NOMO-1 treated with DMSO at 0.1 percent for 48 hours (cell line): ENCODE measurements at regions not wholly inside any gene's neighbourhood (a gene's known extent, or its start where the extent isn't known, plus 50 kb on each side); places are given as distances from the start of the nearest gene placed in this dataset.

Experiments
- DNase-seq: peaks from one replicate; lab custom pipeline; 2025; ENCODE audit not compliant: unreplicated experiment; lab: John Stamatoyannopoulos, UW

GRCh38 chr4:84441758-84442377 is 57.2 kb downstream of the NKX6-1 start:
- DNase-seq = no peak

DNA sequence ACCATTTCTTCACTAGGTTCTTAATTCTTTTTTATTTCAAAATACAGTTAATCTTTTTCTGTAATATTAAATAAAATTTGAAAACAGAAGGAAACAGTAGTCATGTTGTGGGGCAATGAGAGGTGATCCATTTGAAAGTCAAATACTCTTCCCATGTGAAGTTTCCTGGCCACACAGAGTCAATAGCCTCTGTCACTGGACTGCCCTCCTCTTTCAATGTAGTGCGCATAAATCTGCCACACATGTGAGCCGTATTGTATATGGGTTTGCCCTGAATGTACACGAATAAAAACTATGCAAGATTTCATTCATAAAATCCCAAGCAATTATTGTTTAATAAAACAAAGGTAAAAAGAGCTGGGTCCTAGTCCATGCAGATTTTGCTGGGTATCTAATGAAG is 59.1 kb downstream of the NKX6-1 start:
- no peak for DNase-seq

- no peak for DNase-seq
Observed at GRCh38 chr4:84436812-84437211, 62.3 kb downstream of the NKX6-1 start.

DNA sequence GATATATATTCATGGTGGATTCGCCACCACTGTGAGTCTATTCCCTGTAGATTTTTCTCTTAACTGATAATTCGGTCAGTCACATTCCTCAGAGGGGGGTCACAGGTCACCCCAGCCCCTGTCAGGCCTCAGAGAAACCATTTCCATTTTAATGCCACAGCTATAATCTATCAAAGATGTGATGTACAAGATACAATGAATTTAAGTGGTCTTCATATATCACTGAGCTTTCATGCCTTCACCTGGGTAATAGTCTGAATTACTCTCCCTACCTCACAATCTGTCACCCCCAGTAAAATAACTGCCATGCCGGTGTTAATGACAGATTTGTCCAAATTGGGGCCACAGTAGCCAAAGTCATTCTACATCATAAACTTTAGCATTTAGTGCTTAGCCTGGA is 64.7 kb downstream of the NKX6-1 start:
- DNase-seq = no peak

GRCh38 chr4:84433633-84434222 is 65.4 kb downstream of the NKX6-1 start:
- no peak for DNase-seq

DNA sequence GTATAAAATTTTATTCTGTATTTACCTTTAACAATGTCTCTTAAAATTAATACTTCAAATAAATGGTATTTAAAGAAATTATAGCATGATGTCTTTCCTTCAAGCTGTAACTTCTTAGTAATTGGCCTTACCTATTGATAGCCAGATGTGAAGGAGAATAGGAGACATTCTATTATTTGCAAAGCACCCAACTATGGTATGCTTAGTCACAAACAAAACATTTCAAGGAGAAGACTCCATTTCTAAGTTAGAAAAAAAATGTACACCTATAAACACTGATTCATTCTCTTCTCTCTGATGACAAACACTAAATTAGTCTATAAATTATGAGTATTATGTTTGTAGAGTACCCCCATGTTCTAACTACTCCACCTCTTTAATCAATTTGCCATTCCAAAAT is 66.4 kb downstream of the NKX6-1 start:
- DNase-seq = no peak

DNA sequence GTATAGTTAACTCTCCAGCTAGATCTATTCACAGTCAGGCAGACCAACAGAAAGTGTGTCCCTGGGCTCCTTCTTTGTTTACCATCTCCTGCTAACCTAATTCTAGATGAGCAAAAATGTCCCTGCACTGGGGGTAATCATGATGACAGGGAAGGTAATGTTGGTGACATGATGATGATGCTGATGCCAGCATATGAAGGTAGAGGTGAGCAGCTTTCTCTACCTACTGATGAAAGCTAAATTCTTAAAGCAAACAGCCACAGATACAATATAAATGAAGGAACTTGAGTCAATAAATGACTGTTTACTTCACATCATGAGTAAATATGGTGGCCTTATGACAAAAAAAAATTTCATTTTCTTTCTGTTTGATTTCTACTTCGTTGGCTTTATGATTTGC is 78.5 kb downstream of the NKX6-1 start:
- no peak for DNase-seq

- DNase-seq = no peak
Observed at GRCh38 chr4:84419201-84419600, 79.9 kb downstream of the NKX6-1 start.

DNA sequence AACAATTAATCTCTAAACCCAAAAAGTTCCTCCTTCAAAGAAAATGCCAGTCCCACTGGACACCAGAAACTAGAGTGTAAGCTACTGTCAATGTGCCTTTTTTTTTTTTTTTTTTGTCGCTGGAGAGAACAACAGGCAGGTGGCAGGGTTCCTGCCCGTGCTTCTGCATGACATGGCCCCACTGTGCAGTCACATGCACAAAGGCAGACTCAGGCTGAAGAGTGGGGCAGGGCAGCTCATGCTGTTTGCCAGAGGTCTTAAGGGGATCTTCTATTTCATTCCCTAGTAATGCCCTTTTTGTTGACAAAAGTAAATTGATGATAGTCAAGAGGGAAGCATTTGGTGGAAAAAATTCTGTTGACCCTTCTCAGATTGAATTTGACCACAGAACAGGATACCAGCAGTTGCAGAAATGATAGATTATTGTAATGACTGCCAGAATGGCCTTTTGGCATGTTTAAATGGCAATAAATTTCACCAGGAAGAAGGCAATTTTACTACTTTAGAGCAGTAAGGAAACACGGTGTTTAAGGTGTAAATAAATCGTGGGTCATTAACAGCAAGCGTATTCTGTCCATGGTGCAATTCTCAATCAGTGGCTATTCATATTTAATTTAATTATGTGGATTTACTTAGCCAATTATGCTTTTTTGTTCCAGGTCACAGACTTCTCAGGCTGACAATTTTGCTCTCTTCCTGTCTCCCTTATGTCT is 80.9 kb downstream of the NKX6-1 start:
- no peak for DNase-seq

- no peak for DNase-seq
Observed at GRCh38 chr4:84413976-84414375, 85.1 kb downstream of the NKX6-1 start.

- DNase-seq = no peak
Observed at GRCh38 chr4:84413480-84413879, 85.6 kb downstream of the NKX6-1 start.

- DNase-seq = no peak
Observed at GRCh38 chr4:84412062-84412461, 87.0 kb downstream of the NKX6-1 start.

- DNase-seq = no peak
Observed at GRCh38 chr4:84407554-84408407, 91.3 kb downstream of the NKX6-1 start.

- DNase-seq = no peak
Observed at GRCh38 chr4:84403656-84404055, 95.4 kb downstream of the NKX6-1 start.

DNA sequence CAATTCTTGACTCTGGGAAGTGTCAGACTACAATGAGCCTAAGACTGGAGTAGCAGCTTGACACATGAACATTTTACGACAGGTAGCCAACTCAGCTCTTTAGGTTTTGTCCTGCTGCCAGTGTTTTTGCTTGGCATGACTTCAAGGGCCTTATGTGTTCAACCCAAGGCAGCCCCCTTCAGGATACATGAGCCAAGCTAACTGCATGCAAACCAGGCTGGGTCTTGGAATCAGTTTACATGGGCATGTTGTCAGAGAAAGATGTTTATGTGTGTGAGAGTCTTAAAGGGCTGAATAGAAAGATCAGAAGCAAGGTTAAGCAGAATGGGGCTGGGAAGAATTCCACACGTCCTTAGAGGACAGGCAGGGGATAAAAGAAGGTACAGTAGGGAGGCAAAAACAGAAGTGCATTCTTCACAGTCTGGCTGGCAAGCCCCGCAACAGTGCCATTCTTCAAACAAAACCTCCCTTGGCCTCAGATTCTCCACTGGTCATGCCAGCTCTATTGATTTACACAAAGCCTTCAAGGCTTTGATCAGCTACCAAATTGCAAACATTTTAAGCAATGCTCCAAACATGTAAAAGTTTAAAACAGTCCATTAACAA is 97.3 kb downstream of the NKX6-1 start:
- no peak for DNase-seq

- no peak for DNase-seq
Observed at GRCh38 chr4:84394386-84394785, 104.7 kb downstream of the NKX6-1 start.

GRCh38 chr4:84392951-84393590 is 106.0 kb downstream of the NKX6-1 start:
- no peak for DNase-seq

DNA sequence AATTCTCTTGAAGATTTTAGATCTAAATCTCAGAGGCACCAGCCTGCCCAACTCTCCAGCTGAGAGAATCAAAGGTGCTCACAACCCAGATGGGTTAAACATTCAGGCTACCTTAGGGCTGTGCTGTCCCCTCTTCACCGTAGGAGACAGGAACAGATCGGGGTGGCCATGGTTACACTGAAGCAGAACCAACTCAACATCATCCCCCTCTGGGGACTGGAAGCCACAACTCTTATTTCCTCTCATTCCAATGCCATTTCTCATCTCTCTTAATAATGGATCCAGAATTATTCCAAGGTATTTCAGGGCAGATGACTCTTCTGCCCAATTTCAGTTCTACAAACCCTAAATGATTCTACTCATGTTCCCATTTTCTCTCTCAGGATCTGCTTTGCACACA is 109.7 kb downstream of the NKX6-1 start:
- DNase-seq = no peak

DNA sequence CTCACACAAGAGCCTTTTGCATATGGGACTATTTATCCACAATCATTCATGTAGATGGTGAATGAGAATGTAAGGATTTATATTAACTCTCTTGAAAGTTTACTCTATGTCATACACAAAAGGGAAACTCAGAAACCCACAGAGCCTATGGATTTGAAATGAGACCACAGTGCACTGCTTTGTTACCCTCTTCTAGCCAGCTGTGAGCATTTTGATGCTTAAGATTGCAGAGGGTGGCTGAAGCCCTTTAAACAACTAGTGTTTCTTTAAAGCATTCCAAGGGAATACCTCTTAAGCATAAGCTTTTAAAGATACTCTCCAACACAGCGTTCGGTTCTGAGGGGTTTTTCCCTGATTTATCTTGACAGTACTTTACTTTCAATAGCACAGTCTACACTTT is 113.9 kb downstream of the NKX6-1 start:
- DNase-seq = no peak

DNA sequence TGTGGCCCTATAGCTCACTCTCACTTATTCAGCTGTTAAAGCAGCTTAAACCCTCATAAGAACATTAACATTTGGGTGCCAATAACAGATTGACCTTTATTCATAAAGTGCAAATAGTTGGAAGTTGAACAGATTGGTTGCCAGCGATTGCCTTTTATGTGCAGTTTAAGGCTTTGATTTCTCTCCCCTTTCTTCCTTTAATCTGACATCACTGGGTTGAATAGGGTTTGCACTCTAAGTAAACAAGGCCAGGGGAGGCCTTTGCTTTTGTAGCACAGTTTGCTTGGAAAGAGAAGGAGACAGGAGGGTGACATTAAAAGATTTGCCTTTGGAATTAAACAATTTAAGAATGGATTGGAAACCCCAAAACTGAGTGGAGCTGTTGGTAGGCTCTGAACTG is 114.3 kb downstream of the NKX6-1 start:
- DNase-seq = no peak

DNA sequence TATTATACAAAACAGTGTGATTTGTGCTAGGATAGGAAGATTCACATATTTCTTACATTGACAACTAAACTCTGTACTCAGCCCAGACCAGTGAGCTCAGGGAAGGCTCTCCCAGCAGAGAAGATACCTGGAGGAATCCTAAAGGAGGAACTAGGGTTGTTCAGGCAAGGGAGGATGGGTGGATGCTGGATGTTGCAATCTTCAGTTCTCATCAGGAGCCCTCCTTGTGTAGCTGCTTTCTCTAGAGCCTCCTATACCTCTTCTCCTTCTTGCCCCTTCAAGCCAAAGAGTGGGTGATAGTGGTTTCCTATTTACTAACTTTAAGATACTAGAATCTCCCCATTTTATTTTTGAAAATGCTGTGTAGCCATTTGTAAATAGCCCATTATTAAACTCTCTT is 117.3 kb downstream of the NKX6-1 start:
- peak; percentile 1 for DNase-seq
